GM12873 (cell line): ENCODE measurements at regions not wholly inside any gene's neighbourhood (a gene's known extent, or its start where the extent isn't known, plus 50 kb on each side); places are given as distances from the start of the nearest gene placed in this dataset.

ENCODE experiments used
- CTCF ChIP-seq: IDR thresholded peaks from 2 replicates; pipeline ENCODE4 v1.5.1; 2012; ENCODE audit warnings: low read depth, mild to moderate bottlenecking, moderate library complexity, low read length, control low read depth; ENCODE audit not compliant: insufficient read depth; ENCODE audit errors: missing control alignments

DNA sequence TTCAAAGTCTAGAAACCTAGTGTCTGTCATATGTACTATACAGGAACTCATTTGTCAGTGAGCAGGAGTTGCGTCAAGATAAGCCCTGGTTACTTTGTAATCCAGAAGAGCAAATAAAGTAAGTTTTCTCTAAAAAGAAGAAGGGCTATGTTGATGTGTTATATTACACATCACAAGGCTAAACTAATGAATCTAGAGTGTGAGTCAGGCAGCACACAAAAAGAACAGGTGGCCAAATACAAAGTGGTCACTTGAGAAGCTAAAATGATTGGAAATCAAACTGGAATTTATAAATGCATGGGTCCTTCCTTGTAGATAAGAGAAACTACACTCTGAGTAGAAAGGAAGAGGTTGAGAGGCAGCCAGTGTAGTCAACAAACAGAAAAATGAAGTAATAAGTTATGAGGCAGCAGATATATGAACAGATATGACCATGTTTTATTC lies 771.6 kb downstream of the DIPK2A start:
- TF ChIP-seq CTCF, result no peak

DNA sequence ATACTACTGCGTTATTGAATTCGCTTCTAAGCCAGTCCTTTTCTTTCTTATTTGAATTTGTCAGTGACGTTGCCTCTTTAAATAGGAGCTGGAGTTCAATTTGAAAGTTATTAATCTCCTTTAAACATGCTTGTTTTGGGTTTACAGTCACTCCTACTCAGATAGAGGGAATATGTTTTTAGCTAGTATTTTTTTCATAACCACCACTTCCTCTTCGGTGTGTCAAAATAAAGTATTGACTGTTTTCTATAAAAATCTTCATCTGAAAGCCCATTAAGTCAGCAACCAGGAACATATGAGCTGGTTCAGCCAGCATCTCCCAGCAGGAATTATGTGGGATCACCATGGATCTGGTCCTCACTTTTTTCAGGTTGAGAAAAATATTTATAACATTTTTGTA lies 772.9 kb downstream of the DIPK2A start:
- TF ChIP-seq CTCF, result no peak

DNA sequence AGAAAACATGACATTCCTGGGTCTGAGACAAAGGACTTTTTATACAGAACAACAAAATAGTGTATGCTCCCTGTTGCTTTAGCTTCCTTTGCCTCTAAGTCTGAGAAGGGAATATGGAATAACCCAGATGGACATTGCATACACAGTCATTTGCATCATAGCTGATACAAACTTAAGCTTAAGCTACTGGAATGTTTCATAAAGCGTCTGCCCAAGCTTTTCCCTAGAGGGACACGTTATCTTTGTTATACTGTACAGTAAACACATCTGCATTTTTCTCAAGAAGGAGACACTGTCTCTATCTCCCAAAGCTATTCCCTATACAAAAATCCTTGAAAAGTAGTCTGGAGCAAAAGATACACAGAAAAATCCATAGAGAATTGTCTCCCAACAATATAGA lies 775.0 kb downstream of the DIPK2A start:
- no peak for TF ChIP-seq CTCF

DNA sequence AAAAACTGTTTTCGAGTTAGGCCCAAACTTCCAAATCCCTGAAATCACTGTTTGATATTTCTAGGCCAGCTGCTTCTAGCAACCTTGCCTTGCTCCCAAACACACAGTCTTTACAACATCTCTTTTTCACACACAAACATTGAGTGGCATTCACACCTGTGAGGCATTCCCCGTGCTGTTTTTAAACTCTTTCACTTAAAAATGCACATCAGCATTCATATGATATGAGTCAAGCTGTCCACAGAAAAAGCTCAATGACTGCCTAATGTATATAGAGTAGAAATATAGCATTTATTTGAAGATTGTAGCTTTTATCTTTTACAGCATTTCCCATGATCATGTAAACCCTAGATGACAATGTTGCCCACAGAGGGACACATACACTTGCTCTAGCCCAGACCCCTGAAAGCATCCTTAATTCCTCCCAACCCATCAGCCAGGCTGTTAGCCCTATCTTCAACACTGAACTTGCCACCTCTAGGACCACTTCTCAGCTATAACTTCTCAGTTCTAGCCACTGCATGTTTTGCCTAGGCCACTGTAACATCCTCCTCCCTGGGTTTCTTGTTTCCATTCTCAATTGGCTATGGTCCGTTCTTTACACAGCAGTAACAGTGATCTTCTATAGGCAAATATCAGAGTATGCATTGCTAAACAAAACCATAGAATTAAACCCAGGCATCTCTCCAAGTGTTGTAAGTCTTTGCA lies 782.6 kb downstream of the DIPK2A start:
- no peak for TF ChIP-seq CTCF

DNA sequence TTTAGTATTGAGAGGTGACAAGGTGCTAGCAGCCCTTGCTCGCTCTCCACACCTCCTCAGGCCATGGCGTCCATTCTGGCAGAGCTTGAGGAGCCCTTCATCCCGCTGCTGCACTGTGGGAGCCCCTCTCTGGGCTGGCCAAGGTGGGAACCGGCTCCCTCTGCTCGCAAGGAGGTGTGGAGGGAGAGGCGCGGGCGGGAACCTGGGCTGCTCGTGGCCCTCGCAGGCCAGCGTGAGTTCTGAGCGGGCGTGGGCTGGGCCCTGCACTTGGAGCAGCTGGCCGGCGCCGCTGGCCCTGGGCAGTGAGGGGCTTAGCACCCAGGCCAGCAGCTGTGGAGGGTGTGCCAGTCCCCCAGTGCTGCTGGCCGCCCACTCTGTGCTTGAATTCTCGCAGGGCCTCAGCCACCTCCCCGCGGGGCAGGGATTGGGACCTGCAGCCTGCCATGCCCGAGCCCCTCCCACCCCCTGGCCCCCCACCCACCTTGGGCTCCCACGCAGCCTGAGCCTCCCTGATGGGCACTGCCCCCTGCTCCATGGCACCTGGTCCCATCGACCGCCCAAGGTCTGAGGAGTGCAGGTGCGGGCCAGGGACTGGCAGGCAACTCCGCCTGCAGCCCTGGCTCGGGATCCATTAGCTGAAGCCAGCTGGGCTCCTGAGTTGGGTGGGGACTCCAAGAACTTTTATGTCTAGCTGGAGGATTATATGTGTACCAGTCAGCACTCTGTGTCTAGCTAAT lies 785.2 kb downstream of the DIPK2A start:
- TF ChIP-seq CTCF, result no peak

GRCh38 chr3:144760831-144761230 lies 789.2 kb downstream of the DIPK2A start:
- no peak for TF ChIP-seq CTCF

DNA sequence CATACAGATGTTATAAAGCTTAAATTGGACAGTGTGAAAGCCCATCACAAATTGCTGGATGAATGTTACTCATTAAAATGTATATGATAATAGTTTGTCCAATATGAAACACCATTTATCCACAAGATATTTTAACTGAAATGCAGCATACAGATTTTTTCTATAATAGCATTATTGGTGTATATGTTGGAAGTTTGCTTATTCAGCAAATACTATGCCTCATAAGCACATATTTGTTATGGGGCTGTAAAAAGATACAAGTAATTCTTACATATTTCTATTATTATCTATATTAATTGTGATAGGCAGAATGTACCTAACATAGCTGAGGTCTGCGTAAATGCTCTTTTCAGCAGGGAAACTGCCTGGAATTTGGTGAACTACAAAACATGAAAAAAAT lies 790.5 kb downstream of the DIPK2A start:
- TF ChIP-seq CTCF, result no peak
